Naive thymus-derived CD4-positive, alpha-beta T cell (primary cell): ENCODE measurements at regions not wholly inside any gene's neighbourhood (a gene's known extent, or its start where the extent isn't known, plus 50 kb on each side); places are given as distances from the start of the nearest gene placed in this dataset.

Source experiments
- ATAC-seq: fragments of 150-1000 bp; cut with Tn5 transposase; 2 replicates; pipeline ENCODE4 v1.10.0; 2021; ENCODE audit warnings: mild to moderate bottlenecking, moderate library complexity
- CTCF ChIA-PET: fragments of 350-600 bp; sonication (Branson Sonifier 250); formaldehyde crosslinking; loops from one replicate; lab custom pipeline; 2021; ENCODE audit warnings: antibody characterized with exemption; lab: Charles Lee
- POLR2A ChIA-PET: fragments of 350-600 bp; sonication (Branson Sonifier 250); formaldehyde crosslinking; loops from one replicate; lab custom pipeline; 2021; ENCODE audit warnings: antibody characterized with exemption, inconsistent platforms; lab: Charles Lee
- DNase-seq, 9 donors: peaks; one replicate each; pipeline versions ENCODE4 v3.0.0 to v3.0.0-alpha.2; 2020 to 2022; ENCODE audit warnings: mixed read lengths in 1 of 9
- H3K27ac ChIP-seq: one replicate; pipeline ENCODE4 v1.7.0; 2013; ENCODE audit warnings: mild to moderate bottlenecking, low read depth, low read length, moderate library complexity
- H3K27me3 ChIP-seq, 2 donors: one replicate each; pipeline ENCODE4 v1.7.0; 2013; ENCODE audit warnings: low read length in 2 of 2, mild to moderate bottlenecking in 2 of 2, moderate library complexity in 2 of 2; ENCODE audit not compliant: control insufficient read depth in 2 of 2, insufficient read depth in 2 of 2
- H3K36me3 ChIP-seq, 3 experiments: 1 replicate in 2 of 3; 2 replicates in 1 of 3; pipeline ENCODE4 v1.7.0; 2013; ENCODE audit warnings: low read length in 3 of 3, mild to moderate bottlenecking in 3 of 3, moderate library complexity in 1 of 3; ENCODE audit not compliant: insufficient read depth in 3 of 3, control insufficient read depth in 2 of 3
- H3K4me1 ChIP-seq, 2 donors: one replicate each; pipeline ENCODE4 v1.7.0; 2013; ENCODE audit warnings: low read length in 2 of 2, mild to moderate bottlenecking in 2 of 2, moderate library complexity in 1 of 2; ENCODE audit not compliant: control insufficient read depth in 2 of 2, insufficient read depth in 2 of 2
- H3K4me3 ChIP-seq: 2 replicates; pipeline ENCODE4 v1.7.0; 2013; ENCODE audit warnings: mild to moderate bottlenecking, low read length
- H3K9me3 ChIP-seq, 3 experiments: 1 replicate in 2 of 3; 2 replicates in 1 of 3; pipeline ENCODE4 v1.7.0; 2013; ENCODE audit warnings: low read length in 3 of 3; ENCODE audit not compliant: control insufficient read depth in 2 of 3
- H3K27ac Mint-ChIP-seq, 9 donors: one replicate each; pipeline ENCODE4 v1.8.0; 2020 to 2022; ENCODE audit warnings: mixed read lengths in 9 of 9, mild to moderate bottlenecking in 8 of 9, moderate library complexity in 5 of 9, inconsistent platforms in 2 of 9
- H3K27me3 Mint-ChIP-seq, 5 donors: one replicate each; pipeline ENCODE4 v1.8.0; 2021 to 2022; ENCODE audit warnings: mixed read lengths in 5 of 5, mild to moderate bottlenecking in 1 of 5
- H3K36me3 Mint-ChIP-seq, 5 donors: one replicate each; pipeline ENCODE4 v1.8.0; 2020 to 2022; ENCODE audit warnings: mixed read lengths in 5 of 5, mild to moderate bottlenecking in 3 of 5, inconsistent platforms in 1 of 5
- H3K4me1 Mint-ChIP-seq, 7 donors: one replicate each; pipeline ENCODE4 v1.8.0; 2020 to 2022; ENCODE audit warnings: mixed read lengths in 7 of 7, mild to moderate bottlenecking in 3 of 7, inconsistent platforms in 1 of 7
- H3K4me3 Mint-ChIP-seq, 10 donors: one replicate each; pipeline ENCODE4 v1.8.0; 2020 to 2022; ENCODE audit warnings: mild to moderate bottlenecking in 10 of 10, mixed read lengths in 10 of 10, moderate library complexity in 6 of 10, inconsistent platforms in 2 of 10
- H3K9me3 Mint-ChIP-seq, 11 donors: one replicate each; pipeline ENCODE4 v1.8.0; 2020 to 2022; ENCODE audit warnings: mixed read lengths in 11 of 11, mild to moderate bottlenecking in 4 of 11, inconsistent platforms in 1 of 11, moderate library complexity in 1 of 11
- intact Hi-C, 2 donors: fragments of 100-400 bp; cut with micrococcal nuclease; formaldehyde crosslinking; loops; one replicate each; pipeline ENCODE4 v1.15.1; 2023

- H3K36me3 Mint-ChIP-seq: no peaks in the 10 kb centered on the region
- H3K4me1 Mint-ChIP-seq: no peaks in the 10 kb centered on the region
- no peak for ATAC-seq
- peaks cover 47 to 75% (median 66%) of the 10 kb centered on the region in 5 donors for H3K27me3 Mint-ChIP-seq
- DNase-seq: no peak
- Histone ChIP-seq H3K36me3 (no peaks in the 10 kb centered on the region), H3K9me3 (no peaks in the 10 kb centered on the region), H3K27me3 (no peaks in the 10 kb centered on the region), H3K4me1 (no peaks in the 10 kb centered on the region), H3K4me3 (no peak overlapping the region), H3K27ac (no peak overlapping the region)
- intact Hi-C loops: no loop called here
- peaks cover 0 to 2% (median 0%) of the 10 kb centered on the region in 11 donors for H3K9me3 Mint-ChIP-seq
- ChIA-PET POLR2A (no interaction called here), CTCF (no interaction called here)
- H3K27ac Mint-ChIP-seq: no peak overlapping the region
- H3K4me3 Mint-ChIP-seq: no peak overlapping the region
These were observed 84.1 kb downstream of the TNFSF11 start for GRCh38 chr13:42658019-42658418.

- no peaks in the 10 kb centered on the region for H3K9me3 ChIP-seq
- H3K4me3 Mint-ChIP-seq: no peak overlapping the region
- H3K9me3 Mint-ChIP-seq: peaks cover 0 to 5% (median 0%) of the 10 kb centered on the region in 11 donors
- H3K27ac Mint-ChIP-seq: no peak overlapping the region
- ChIA-PET POLR2A (no interaction called here), CTCF (no interaction called here)
- ATAC-seq (no peak), DNase-seq (no peak)
- no peaks in the 10 kb centered on the region for H3K27me3 ChIP-seq
- H3K4me3 ChIP-seq: no peak overlapping the region
- H3K27me3 Mint-ChIP-seq: peaks cover 33 to 77% (median 66%) of the 10 kb centered on the region in 5 donors
- H3K4me1 ChIP-seq: no peaks in the 10 kb centered on the region
- no peaks in the 10 kb centered on the region for H3K36me3 ChIP-seq
- intact Hi-C loops: no loop called here
- no peak overlapping the region for H3K27ac ChIP-seq
- peaks cover 0 to 3% (median 0%) of the 10 kb centered on the region in 5 donors for H3K36me3 Mint-ChIP-seq
- no peaks in the 10 kb centered on the region for H3K4me1 Mint-ChIP-seq
These were observed 86.5 kb downstream of the TNFSF11 start for GRCh38 chr13:42660333-42660965.

- no peaks in the 10 kb centered on the region for H3K9me3 ChIP-seq
- CTCF ChIA-PET: no interaction called here
- H3K4me1 Mint-ChIP-seq: no peaks in the 10 kb centered on the region
- DNase-seq (no peak), ATAC-seq (no peak)
- no peaks in the 10 kb centered on the region for H3K27me3 ChIP-seq
- intact Hi-C loops: no loop called here
- peaks cover 17 to 37% (median 31%) of the 10 kb centered on the region in 5 donors for H3K27me3 Mint-ChIP-seq
- no peak overlapping the region for H3K27ac ChIP-seq
- POLR2A ChIA-PET: no interaction called here
- H3K36me3 Mint-ChIP-seq: peaks cover 0 to 4% (median 0%) of the 10 kb centered on the region in 5 donors
- H3K27ac Mint-ChIP-seq: no peak overlapping the region
- peaks cover 2 to 34% (median 12%) of the 10 kb centered on the region in 11 donors for H3K9me3 Mint-ChIP-seq
- H3K4me3 Mint-ChIP-seq: no peak overlapping the region
- H3K4me1 ChIP-seq: no peaks in the 10 kb centered on the region
- no peak overlapping the region for H3K4me3 ChIP-seq
- H3K36me3 ChIP-seq: no peaks in the 10 kb centered on the region
These were observed 93.7 kb downstream of the TNFSF11 start for GRCh38 chr13:42667638-42668037.

- Mint-ChIP-seq H3K4me1 (no peaks in the 10 kb centered on the region), H3K27ac (no peak overlapping the region), H3K9me3 (peaks cover 2 to 19% (median 12%) of the 10 kb centered on the region in 11 donors), H3K27me3 (peaks cover 10 to 18% (median 12%) of the 10 kb centered on the region in 5 donors), H3K36me3 (peaks cover 0 to 4% (median 0%) of the 10 kb centered on the region in 5 donors), H3K4me3 (no peak overlapping the region)
- Histone ChIP-seq H3K36me3 (no peaks in the 10 kb centered on the region), H3K27ac (no peak overlapping the region), H3K9me3 (no peaks in the 10 kb centered on the region), H3K27me3 (no peaks in the 10 kb centered on the region), H3K4me1 (no peaks in the 10 kb centered on the region), H3K4me3 (no peak overlapping the region)
- DNase-seq: no peak
- intact Hi-C loops: no loop called here
- POLR2A ChIA-PET: no interaction called here
- CTCF ChIA-PET: no interaction called here
- ATAC-seq: no peak
These were observed 97.5 kb downstream of the TNFSF11 start for GRCh38 chr13:42671502-42671901.

- Mint-ChIP-seq H3K27me3 (peaks cover 4 to 14% (median 9%) of the 10 kb centered on the region in 5 donors), H3K9me3 (peaks cover 0 to 8% (median 0%) of the 10 kb centered on the region in 11 donors), H3K4me3 (no peak overlapping the region), H3K4me1 (no peaks in the 10 kb centered on the region), H3K27ac (no peak overlapping the region), H3K36me3 (no peaks in the 10 kb centered on the region)
- Histone ChIP-seq H3K9me3 (no peaks in the 10 kb centered on the region), H3K27me3 (no peaks in the 10 kb centered on the region), H3K36me3 (no peaks in the 10 kb centered on the region), H3K27ac (no peak overlapping the region), H3K4me1 (no peaks in the 10 kb centered on the region), H3K4me3 (no peak overlapping the region)
- intact Hi-C loops: no loop called here
- ChIA-PET CTCF (no interaction called here), POLR2A (no interaction called here)
- DNase-seq (no peak), ATAC-seq (no peak)
These were observed 99.7 kb downstream of the TNFSF11 start for GRCh38 chr13:42673677-42674076.

- no peak for ATAC-seq
- Mint-ChIP-seq H3K27ac (no peak overlapping the region), H3K4me1 (no peaks in the 10 kb centered on the region), H3K4me3 (no peak overlapping the region), H3K9me3 (peaks cover 0 to 2% (median 0%) of the 10 kb centered on the region in 11 donors), H3K27me3 (peaks cover 16 to 34% (median 29%) of the 10 kb centered on the region in 5 donors), H3K36me3 (no peaks in the 10 kb centered on the region)
- ChIA-PET CTCF (no interaction called here), POLR2A (no interaction called here)
- Histone ChIP-seq H3K27me3 (no peaks in the 10 kb centered on the region), H3K4me3 (no peak overlapping the region), H3K27ac (no peak overlapping the region), H3K36me3 (no peaks in the 10 kb centered on the region), H3K4me1 (no peaks in the 10 kb centered on the region), H3K9me3 (no peaks in the 10 kb centered on the region)
- no peak for DNase-seq
- intact Hi-C loops: no loop called here
These were observed 100.6 kb upstream of the FAM216B start for GRCh38 chr13:42680748-42681147.
